SK-N-SH (cell line): ENCODE measurements at regions not wholly inside any gene's neighbourhood (a gene's known extent, or its start where the extent isn't known, plus 50 kb on each side); places are given as distances from the start of the nearest gene placed in this dataset.

Source experiments
- CTCF ChIA-PET: fragments of 300-600, 350-600 bp; formaldehyde crosslinking; extraction: SDS; loops from one replicate; lab custom pipeline; 2021; lab: Yijun Ruan, JAX
- POLR2A ChIA-PET: fragments of 350-600 bp; sonication (Branson Sonifier 250); formaldehyde crosslinking; extraction: SDS; loops from one replicate; lab custom pipeline; 2020; ENCODE audit warnings: antibody characterized with exemption, inconsistent platforms; lab: Yijun Ruan, JAX
- DNase-seq: peaks from one replicate; pipeline ENCODE4 v3.0.0; 2012
- H2AFZ ChIP-seq: fragments of 200-600 bp; sonication (generic); 2 replicates; pipeline ENCODE4 v1.8.1; 2016; ENCODE audit warnings: antibody characterized with exemption, mild to moderate bottlenecking, low read depth
- H3F3A ChIP-seq: fragments of 200-600 bp; sonication (generic); replicated peaks from 2 replicates; pipeline ENCODE3; 2016; ENCODE audit warnings: antibody characterized with exemption, mild to moderate bottlenecking; ENCODE audit not compliant: insufficient read depth
- H3K27ac ChIP-seq, 2 experiments: fragments of 200-500 bp in 1 of 2; fragments of 200-600 bp in 1 of 2; sonication (Bioruptor generic) in 1 of 2; sonication (generic), shearing (Covaris generic) in 1 of 2; 2 replicates each; pipeline versions ENCODE4 v1.5.1 to v1.6.1; 2014 to 2016; ENCODE audit warnings: low read depth in 2 of 2, inconsistent platforms in 1 of 2, low read length in 1 of 2, mild to moderate bottlenecking in 1 of 2, mixed read lengths in 1 of 2
- H3K27me3 ChIP-seq: fragments of 200-600 bp; sonication (generic), shearing (Covaris generic); 2 replicates; pipeline ENCODE4 v1.6.1; 2016; ENCODE audit warnings: mixed run types; ENCODE audit not compliant: insufficient read depth
- H3K36me3 ChIP-seq, 2 experiments: fragments of 200-500 bp in 1 of 2; fragments of 200-600 bp in 1 of 2; sonication (Bioruptor generic) in 1 of 2; sonication (generic) in 1 of 2; replicated peaks in 1 of 2; 2 replicates each; pipeline versions ENCODE3 to v1.5.1; 2014 to 2016; ENCODE audit warnings: low read length in 1 of 2, mild to moderate bottlenecking in 1 of 2; ENCODE audit not compliant: insufficient read depth in 2 of 2, control insufficient read depth in 1 of 2
- H3K4me1 ChIP-seq, 2 experiments: fragments of 200-500 bp in 1 of 2; fragments of 200-600 bp in 1 of 2; sonication (Bioruptor generic) in 1 of 2; sonication (generic), shearing (Covaris generic) in 1 of 2; 2 replicates each; pipeline versions ENCODE4 v1.5.1 to v1.6.1; 2014 to 2016; ENCODE audit warnings: low read depth in 1 of 2, low read length in 1 of 2, mixed run types in 1 of 2; ENCODE audit not compliant: insufficient read depth in 2 of 2, control insufficient read depth in 1 of 2
- H3K4me2 ChIP-seq: fragments of 200-600 bp; sonication (generic), shearing (Covaris generic); 2 replicates; pipeline ENCODE4 v1.6.1; 2017; ENCODE audit warnings: mixed run types
- H3K4me3 ChIP-seq, 2 experiments: fragments of 200-500 bp in 1 of 2; fragments of 200-600 bp in 1 of 2; sonication (Bioruptor generic) in 1 of 2; sonication (generic), shearing (Covaris generic) in 1 of 2; 2 replicates each; pipeline versions ENCODE4 v1.5.1 to v1.8.1; 2014 to 2016; ENCODE audit warnings: low read depth in 2 of 2, inconsistent platforms in 1 of 2, low read length in 1 of 2, mild to moderate bottlenecking in 1 of 2, mixed read lengths in 1 of 2, moderate library complexity in 1 of 2
- H3K79me2 ChIP-seq: fragments of 200-600 bp; sonication (generic); 2 replicates; pipeline ENCODE4 v1.8.1; 2017; ENCODE audit warnings: mild to moderate bottlenecking; ENCODE audit not compliant: insufficient read depth
- H3K9ac ChIP-seq: fragments of 200-600 bp; sonication (generic); 2 replicates; pipeline ENCODE4 v1.6.1; 2017; ENCODE audit warnings: mixed run types
- H3K9me2 ChIP-seq: fragments of 200-600 bp; sonication (generic); 2 replicates; pipeline ENCODE4 v1.6.1; 2017; ENCODE audit warnings: mixed run types
- H3K9me3 ChIP-seq: fragments of 200-600 bp; sonication (generic); 2 replicates; pipeline ENCODE4 v1.6.1; 2017; ENCODE audit warnings: mixed run types, mild to moderate bottlenecking, moderate library complexity
- H4K20me1 ChIP-seq: fragments of 200-600 bp; sonication (generic); 2 replicates; pipeline ENCODE4 v1.6.1; 2017; ENCODE audit warnings: mild to moderate bottlenecking, mixed run types; ENCODE audit not compliant: insufficient read depth
- CHD2 ChIP-seq: fragments of 150-350 bp; IDR thresholded peaks from 2 replicates; pipeline ENCODE4 v1.6.1; 2018; ENCODE audit warnings: low read length; ENCODE audit not compliant: partially characterized antibody
- ELF1 ChIP-seq: IDR thresholded peaks from 2 replicates; pipeline ENCODE4 v1.4.0; 2012
- EZH2phosphoT487 ChIP-seq: fragments of 200-600 bp; sonication (generic); IDR thresholded peaks from 2 replicates; pipeline ENCODE4 v1.6.1; 2017; ENCODE audit warnings: low read depth, mixed run types, mild to moderate bottlenecking, antibody characterized with exemption, moderate library complexity, borderline replicate concordance
- FOXM1 ChIP-seq: IDR thresholded peaks from 2 replicates; pipeline ENCODE4 v1.4.0; 2012; ENCODE audit warnings: low read depth, mild to moderate bottlenecking
- GABPA ChIP-seq: IDR thresholded peaks from 2 replicates; pipeline ENCODE4 v1.4.0; 2012; ENCODE audit warnings: low read depth, mild to moderate bottlenecking
- GATA2 ChIP-seq: sonication (generic); formaldehyde crosslinking; IDR thresholded peaks from 2 replicates; pipeline ENCODE4 v1.5.0; 2020; ENCODE audit warnings: mild to moderate bottlenecking, missing genetic modification reagents
- JUND ChIP-seq: IDR thresholded peaks from 2 replicates; pipeline ENCODE4 v1.4.0; 2012
- MEF2A ChIP-seq: IDR thresholded peaks from 2 replicates; pipeline ENCODE4 v1.4.0; 2012; ENCODE audit warnings: low read depth, borderline replicate concordance
- RCOR1 ChIP-seq: fragments of 150-350 bp; IDR thresholded peaks from 2 replicates; pipeline ENCODE4 v1.6.1; 2017; ENCODE audit warnings: antibody characterized with exemption, low read length
- REST ChIP-seq: IDR thresholded peaks from 2 replicates; pipeline ENCODE4 v1.6.1; 2012; ENCODE audit warnings: mild to moderate bottlenecking, low read depth, low read length, moderate library complexity
- RFX5 ChIP-seq: IDR thresholded peaks from 2 replicates; pipeline ENCODE4 v1.6.1; 2012; ENCODE audit warnings: mild to moderate bottlenecking, improper control_type of control experiment, low read length
- SMC3 ChIP-seq: IDR thresholded peaks from 2 replicates; pipeline ENCODE4 v1.6.1; 2012; ENCODE audit warnings: low read depth, low read length, improper control_type of control experiment
- TAF1 ChIP-seq: IDR thresholded peaks from 2 replicates; pipeline ENCODE4 v1.6.1; 2012; ENCODE audit warnings: low read depth, mild to moderate bottlenecking, low read length, moderate library complexity, borderline replicate concordance
- TEAD4 ChIP-seq: IDR thresholded peaks from 2 replicates; pipeline ENCODE4 v1.4.0; 2012; ENCODE audit warnings: mild to moderate bottlenecking, borderline replicate concordance; ENCODE audit not compliant: insufficient read depth
- ZBTB33 ChIP-seq: IDR thresholded peaks from 2 replicates; pipeline ENCODE4 v1.4.0; 2012; ENCODE audit warnings: low read depth, borderline replicate concordance
- WGBS: methylation state at CpG from one replicate; pipeline ENCODE4 v1.1.6; 2017; ENCODE audit warnings: low lambda C conversion rate; 5-methylcytosine and 5-hydroxymethylcytosine counted together

DNA sequence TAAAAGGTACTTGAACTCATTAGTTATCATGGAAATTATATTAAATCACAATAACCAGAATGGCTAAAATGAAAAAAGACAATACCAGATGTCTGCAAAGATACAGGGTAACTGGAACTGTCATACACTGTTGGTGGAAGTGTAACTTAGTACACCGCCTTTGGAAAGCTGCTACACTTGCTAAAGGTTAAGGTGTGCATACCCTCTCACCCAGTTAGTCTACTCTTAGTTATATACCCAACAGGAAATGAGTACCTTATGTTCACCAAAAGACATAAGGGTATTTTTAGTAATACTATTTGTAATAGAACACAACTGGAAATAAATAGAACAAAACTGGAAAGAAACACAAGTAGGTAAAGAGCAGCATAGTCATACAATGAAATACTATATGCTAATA, 155.8 kb upstream of the THUMPD2 start:
- Histone ChIP-seq H3K27ac (no peak overlapping the region), H3K79me2 (no peaks in the 10 kb centered on the region), H3K4me1 (peaks cover 0 to 12% of the 10 kb centered on the region in 2 experiments; a peak in 2 of 4 replicates), H3K4me2 (no peak overlapping the region), H3K36me3 (no peaks in the 10 kb centered on the region), H3K9me2 (no peaks in the 10 kb centered on the region)
- DNase-seq = no peak
- 68% methylated on average over 1 of the region's 1 CpG for WGBS
- POLR2A ChIA-PET = no interaction called here
- TF ChIP-seq FOXM1 (no peak), EZH2phosphoT487 (no peak), RFX5 (no peak), RCOR1 (no peak), ELF1 (no peak), GATA2 (CRISPR knock-in tag) (no peak), TEAD4 (no peak), REST (no peak), JUND (no peak), GABPA (no peak), CHD2 (no peak), MEF2A (no peak), TAF1 (no peak), SMC3 (no peak), ZBTB33 (no peak)
- TF ChIP-seq, all 33 proteins: peak for 0
- Histone ChIP-seq H3K27me3 (no peaks in the 10 kb centered on the region), H3K9me3 (no peaks in the 10 kb centered on the region), H3K9ac (no peak overlapping the region), H2AFZ (no peak overlapping the region), H4K20me1 (no peaks in the 10 kb centered on the region), H3F3A (no peaks in the 10 kb centered on the region), H3K4me3 (no peak overlapping the region)
- CTCF ChIA-PET = interaction anchor here (1.8 kb wide), 1 partner anchor 21 kb away, joined by 7 read pairs; no protein-coding TSS in a partner anchor

DNA sequence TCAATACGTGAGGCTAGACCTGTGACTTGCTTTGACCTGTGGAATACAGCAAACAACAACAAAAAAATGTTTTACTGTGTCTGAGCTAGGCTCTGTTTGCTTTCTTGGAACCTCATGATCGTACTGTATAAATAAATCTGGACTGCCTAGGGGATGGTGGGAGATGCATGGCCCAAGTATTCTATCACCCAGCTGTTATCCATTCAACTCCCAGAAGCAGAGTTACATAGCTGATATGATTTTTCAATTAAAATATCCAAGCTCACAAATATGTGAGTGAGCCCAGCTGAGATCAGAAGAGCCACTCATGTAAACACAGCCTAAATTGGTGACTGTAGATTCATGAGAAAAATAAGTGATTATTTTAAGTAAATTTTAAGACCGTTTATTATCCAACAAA, 154.1 kb upstream of the THUMPD2 start:
- POLR2A ChIA-PET = no interaction called here
- no peaks in the 10 kb centered on the region for H3K36me3 ChIP-seq
- H3K4me2 ChIP-seq = no peak overlapping the region
- no peak for DNase-seq
- WGBS = 68% methylated on average over 3 of the region's 3 CpGs
- H3K79me2 ChIP-seq = no peaks in the 10 kb centered on the region
- H3K27ac ChIP-seq = no peak overlapping the region
- no peaks in the 10 kb centered on the region for H4K20me1 ChIP-seq
- H3K9me3 ChIP-seq = no peaks in the 10 kb centered on the region
- peaks cover 0 to 7% of the 10 kb centered on the region in 2 experiments; a peak in 2 of 4 replicates for H3K4me1 ChIP-seq
- H3K9me2 ChIP-seq = no peaks in the 10 kb centered on the region
- H3F3A ChIP-seq = no peaks in the 10 kb centered on the region
- no peak overlapping the region for H3K9ac ChIP-seq
- no peaks in the 10 kb centered on the region for H3K27me3 ChIP-seq
- no peak overlapping the region for H2AFZ ChIP-seq
- CTCF ChIA-PET = interaction anchor here (0.6 to 1.3 kb wide), 3 partner anchors 20 to 1481 kb away, joined by 3 to 4 read pairs (median 4); no protein-coding TSS in a partner anchor
- no peak overlapping the region for H3K4me3 ChIP-seq
- TF ChIP-seq RCOR1 = peak; percentile 46; the same call in 1 of the 2 replicates
- TF ChIP-seq SMC3 = no peak
